Endometrium (tissue), 2 donors: ENCODE measurements at regions not wholly inside any gene's neighbourhood (a gene's known extent, or its start where the extent isn't known, plus 50 kb on each side); places are given as distances from the start of the nearest gene placed in this dataset.
"Not testable (repeated sequence)": the region's sequence is repeated elsewhere in the genome, so short reads cannot be mapped to it uniquely, and the experiment has no call there.

Experiments
- FAIRE-seq: peaks from 2 replicates; lab custom pipeline; 2012; peaks lifted over from hg19 to GRCh38; lab: Jason Lieb, UNC
- donor health status: control.
- donor health status: control.

DNA sequence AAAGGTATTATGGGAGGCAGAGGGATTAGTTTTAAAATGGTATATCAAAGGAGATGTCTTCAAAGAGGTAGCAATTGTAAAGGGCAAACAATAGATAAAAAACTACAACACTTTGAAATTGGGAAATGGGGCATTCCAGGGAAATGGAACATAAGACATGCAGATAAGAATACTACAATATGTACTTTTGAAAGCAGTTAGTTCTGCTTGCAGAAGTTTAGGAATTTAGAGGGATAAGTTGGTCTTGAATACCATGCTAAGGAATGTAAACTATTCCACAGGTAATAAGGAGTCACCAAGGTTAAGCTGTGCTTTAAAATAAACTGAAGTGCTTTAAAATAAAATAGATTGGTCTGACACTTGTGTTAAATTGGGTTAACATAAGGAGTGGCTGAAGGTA, 571.7 kb upstream of the ACVR2A start:
- no peak for FAIRE-seq

- not testable (repeated sequence) for FAIRE-seq
Observed at GRCh38 chr2:147269581-147269980, 575.2 kb upstream of the ACVR2A start.

DNA sequence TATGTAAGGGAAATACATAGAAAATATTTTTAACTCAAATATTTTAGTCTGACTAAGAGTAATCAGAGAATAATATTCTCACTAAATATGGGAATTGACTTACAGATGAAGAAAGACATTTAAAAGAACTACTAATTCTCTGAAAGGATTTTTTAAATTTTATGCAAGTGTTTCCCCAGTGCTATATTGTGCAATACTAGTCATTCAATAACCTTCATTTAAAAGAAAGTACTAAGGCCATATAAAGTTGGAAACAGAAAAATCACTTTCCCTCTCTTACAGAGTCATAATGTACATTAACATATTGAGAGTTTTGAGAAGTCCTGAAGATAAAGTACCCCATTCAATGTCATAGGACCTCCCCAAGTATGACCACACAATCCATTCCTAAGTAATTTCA, 584.6 kb upstream of the ACVR2A start:
- FAIRE-seq = no peak

DNA sequence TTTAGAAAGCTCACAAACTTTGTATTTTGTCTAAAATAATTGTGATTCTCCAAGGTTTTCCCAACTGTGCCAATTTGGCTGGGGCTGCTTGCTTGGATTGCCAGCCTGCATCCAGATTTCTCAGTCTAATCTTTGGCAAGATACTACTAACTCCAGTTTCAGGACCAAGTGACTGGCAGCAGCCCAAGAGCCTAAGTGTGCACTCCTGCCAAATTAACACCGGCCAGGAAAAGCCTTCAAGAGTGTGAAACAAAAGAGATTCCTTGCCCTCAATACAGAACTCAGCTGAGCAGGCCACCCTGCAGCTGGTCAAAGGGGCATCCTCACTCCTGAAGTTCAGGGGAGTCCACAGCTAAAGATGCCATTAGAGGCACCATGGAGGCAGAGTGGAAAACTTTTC, 589.0 kb upstream of the ACVR2A start:
- FAIRE-seq = no peak

- no peak for FAIRE-seq
Observed at GRCh38 chr2:147250652-147251356, 594.0 kb upstream of the ACVR2A start.

GRCh38 chr2:147247749-147248148, 597.1 kb upstream of the ACVR2A start:
- FAIRE-seq = no peak

- no peak for FAIRE-seq
Observed at GRCh38 chr2:147242445-147242844, 602.4 kb upstream of the ACVR2A start.

- no peak for FAIRE-seq
Observed at GRCh38 chr2:147236601-147237000, 608.2 kb upstream of the ACVR2A start.

DNA sequence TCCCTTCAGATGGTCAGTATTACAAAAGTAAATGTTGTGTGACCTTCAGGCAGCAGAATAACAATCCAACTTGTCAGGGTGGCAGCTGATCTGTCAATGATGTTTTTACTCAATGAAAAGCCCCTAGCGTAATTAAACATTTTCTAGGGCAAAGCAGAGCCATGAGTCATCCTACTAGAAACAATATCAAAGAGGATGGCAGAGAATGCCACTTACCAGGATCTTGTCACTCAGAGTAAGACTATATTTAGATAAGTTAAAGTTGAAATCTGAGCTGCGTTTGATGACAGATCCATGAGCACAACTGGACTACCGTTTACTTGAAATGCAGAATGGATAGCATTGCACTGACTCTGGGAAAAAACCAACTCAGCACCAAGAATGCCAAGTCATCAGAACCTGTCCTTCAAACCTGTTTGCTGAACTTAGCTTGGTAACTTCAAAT, 612.6 kb upstream of the ACVR2A start:
- FAIRE-seq = no peak

GRCh38 chr2:147231607-147232006, 613.2 kb upstream of the ACVR2A start:
- no peak for FAIRE-seq

GRCh38 chr2:147231081-147231480, 613.7 kb upstream of the ACVR2A start:
- FAIRE-seq = no peak

DNA sequence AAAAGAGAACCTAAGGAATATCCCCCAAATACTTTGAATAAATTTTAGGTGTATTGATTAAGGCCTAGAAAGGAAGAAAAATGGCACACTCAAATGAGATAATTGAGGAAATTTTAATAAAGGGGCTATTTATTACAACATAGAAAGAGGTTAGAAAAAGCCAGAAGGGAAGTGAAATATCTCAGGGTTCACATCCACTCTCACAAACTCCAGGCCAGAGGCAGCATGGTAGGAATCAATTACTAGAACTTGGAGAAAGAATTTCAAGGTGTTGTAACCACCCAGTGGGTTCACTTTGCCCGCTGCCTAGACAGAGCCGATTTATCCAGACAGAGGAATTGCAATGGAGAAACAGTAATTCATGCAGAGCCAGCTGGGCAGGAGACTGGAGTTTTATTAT, 617.5 kb upstream of the ACVR2A start:
- no peak for FAIRE-seq

DNA sequence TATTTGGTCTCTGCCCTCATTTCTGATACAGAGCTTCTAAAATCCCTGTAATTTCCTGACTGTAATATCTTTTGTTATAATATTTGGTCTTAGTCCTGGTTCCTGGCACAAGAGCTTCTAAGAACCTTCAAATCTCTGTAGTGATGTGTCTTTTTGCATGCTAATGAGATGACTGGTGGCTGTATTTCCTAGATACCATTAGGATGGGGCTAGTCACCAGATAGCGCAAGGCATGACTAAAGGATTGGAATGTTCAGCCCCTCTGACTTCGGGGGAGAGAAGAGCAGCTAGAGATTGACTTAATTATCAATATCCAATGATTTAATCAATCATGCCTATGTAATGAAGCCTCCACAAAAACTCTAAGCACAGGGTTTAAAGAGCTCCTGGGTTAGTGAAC, 620.8 kb upstream of the ACVR2A start:
- FAIRE-seq = no peak

DNA sequence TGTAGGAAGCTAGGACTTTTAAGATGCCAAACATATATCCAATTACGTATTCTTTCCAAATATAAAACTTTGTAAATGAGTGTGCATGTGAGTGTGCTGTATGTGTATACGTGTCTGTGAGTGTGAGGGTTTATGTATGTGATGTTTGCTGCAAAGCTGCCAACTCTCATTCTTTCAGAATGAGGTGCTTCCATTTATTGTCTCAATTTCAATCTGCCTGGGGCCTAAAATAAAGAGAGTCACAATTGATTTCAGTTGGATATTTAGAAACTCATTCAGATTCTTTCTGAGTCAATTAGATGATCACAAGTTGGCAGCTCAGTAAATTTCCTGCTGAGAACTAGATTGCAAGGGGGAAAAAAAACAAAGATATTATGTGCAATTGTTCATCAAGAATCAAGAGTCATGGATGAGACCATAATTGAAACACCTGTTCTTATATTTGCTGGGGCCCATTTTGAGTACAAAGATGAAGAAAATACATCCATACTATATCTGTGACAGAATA, 621.2 kb upstream of the ACVR2A start:
- FAIRE-seq = no peak

GRCh38 chr2:147223119-147223518, 621.7 kb upstream of the ACVR2A start:
- FAIRE-seq = no peak

DNA sequence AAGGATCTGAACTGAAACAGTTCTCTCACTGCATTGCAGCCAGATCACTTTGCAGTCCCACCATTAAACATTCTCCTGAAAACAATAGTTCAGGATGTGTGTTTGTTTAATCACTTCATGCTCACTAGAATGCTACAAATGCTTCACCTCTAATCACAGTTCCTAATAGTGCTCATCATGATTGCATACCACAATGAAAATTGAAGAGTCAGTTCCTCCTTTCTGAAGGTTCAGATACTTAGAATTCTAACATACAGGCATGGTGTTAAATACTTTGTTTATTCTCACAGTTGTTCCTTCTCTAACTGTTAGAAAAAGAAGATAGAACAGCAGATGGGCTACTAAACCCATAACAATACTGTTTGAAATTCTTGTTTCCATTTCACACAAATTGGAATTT, 622.3 kb upstream of the ACVR2A start:
- FAIRE-seq = no peak

GRCh38 chr2:147214914-147215313, 629.9 kb upstream of the ACVR2A start:
- FAIRE-seq = no peak

DNA sequence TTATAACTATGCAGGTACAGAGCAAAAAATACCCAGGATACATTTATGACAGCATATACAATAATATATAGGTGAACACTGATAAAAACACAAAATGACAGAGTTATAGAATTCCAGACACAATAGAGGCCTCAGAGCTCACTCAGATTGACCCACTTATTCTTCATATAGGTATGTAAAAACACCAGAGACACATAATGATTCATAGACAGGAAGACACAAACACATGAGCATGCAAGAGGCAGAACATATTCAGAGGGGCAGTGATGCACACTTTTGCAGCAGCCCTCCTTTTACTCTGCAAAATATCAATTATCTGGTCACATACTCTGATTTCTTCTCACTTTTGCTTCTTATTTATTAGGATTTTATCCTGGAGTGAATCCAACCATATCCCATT, 633.3 kb upstream of the ACVR2A start:
- FAIRE-seq = no peak

DNA sequence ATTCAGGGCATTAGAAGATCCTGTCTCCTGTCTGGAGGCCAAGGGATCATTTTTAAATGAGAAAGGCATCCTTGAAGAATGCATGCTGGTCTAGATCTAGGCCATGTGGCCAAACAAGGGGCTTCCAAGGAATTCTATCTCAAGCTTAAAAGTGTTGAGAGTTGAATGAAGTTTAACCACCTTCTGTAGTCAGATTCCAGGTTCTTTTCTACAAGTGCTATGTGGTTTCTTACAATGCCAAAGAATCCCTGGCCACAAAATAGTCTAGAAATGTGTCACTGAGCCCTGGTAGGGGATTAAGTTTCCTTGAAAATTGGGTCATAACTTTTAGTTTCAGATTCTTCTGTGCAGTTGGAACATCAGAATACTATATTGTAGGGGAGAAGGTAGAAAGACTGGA, 640.7 kb upstream of the ACVR2A start:
- FAIRE-seq = no peak

DNA sequence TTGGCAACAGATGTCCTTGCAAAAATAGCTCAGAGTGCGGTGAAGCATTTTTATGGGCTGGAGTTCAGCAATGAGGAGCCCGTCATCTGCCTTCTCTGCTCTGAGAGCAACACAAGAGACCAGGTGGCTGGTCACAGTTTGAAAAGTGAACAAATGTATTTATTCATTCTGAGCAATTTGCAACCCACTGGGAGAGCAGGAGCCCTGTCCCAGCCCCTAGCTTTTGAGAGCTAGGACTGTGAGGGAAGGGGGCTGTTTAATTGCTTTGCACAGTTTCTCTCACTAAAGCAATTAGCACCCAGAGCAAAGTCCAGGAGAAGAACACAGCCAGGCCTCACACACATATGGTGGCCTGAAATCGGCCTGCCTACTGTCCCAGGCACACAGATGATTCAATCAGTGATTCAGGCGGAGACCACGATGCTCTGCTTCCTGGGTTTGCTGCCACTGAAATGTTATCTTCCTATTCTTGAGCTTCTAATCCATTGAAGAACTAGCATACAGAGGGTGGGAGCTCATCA, 646.1 kb upstream of the ACVR2A start:
- no peak for FAIRE-seq

DNA sequence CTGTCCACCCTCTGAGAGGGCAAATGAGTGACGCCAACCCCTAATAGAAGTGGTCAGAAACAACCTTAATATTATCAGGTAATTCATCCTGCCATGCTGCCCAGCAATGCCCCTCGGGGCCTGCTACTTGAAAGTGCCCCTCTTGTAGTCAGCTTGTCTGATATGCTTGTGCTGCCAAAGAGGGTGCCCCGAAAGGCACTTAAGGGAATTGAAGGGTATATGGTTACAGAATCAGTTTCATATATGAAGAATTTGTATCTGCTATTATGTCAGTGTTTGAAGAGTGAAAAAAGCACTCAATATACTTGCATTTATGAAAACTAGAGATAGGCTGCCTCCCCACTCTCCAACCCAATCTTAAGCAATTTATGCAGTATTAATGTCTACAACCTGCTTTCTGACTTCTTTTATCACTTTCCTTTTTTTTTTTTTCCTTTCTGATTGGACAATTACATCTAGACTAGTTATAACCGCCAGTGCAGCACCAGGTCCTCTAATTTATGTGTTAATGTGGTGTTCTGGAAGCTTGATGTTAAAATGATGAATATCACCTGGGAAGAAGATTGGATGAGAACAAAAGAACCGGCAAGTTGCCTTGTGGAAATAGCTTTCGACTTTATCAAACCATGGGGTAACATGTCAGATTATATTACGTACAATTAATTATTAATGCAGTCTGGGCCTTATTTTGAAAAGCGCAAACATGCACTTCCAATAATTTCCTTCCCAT, 646.9 kb upstream of the ACVR2A start:
- no peak for FAIRE-seq

DNA sequence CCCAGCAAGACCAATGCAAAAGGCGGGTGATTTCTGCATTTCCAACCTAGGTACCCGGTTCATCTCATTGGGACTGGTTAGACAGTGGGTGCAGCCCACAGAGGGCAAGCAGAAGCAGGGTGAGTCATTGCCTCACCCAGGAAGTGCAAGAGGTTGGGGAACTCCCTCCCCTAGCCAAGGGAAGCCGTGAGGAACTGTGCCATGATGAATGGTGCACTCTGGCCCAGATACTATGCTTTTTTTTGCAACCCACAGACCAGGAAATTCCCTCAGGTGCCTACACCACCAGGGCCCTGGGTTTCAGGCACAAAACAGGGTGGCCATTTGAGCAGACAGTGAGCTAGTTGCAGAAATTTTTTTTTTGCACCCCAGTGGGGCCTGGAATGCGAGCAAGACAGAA, 662.6 kb upstream of the ACVR2A start:
- no peak for FAIRE-seq

DNA sequence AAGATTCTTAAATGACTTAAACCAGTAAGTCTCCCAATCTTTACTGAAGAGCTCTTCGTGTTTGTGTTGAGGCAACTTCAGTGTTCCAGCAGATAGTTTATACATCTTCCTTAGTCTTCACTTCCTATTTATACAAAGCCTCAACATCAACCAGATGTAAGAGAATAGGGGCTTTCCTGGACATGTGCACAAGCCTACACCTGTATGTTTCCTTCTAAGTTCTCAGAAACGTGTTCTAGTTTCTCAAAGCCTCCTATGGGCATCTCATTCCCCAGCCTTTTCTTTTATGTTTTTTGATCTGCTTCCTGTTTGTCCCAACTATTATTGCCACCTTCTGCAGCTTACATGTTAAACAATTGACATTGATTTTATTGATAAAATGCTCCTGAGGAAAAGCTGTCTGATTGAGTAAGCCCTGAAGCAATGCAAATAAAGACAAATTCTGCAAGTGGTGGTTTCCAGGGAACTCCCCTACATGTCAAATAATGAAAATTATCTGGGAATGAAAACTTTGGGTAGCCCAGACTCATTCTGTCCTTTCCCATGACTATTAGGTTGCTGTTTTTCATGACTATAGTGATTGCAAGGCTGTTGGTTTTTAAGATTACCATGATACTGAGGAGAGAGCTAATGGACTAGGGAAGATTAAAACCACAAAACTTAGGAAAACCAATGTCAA, 663.3 kb upstream of the ACVR2A start:
- FAIRE-seq = no peak
